Endothelial cell of umbilical vein (primary cell): ENCODE measurements at regions not wholly inside any gene's neighbourhood (a gene's known extent, or its start where the extent isn't known, plus 50 kb on each side); places are given as distances from the start of the nearest gene placed in this dataset.

Source experiments
- BruUV-seq: library from RNA; stranded (reverse); fragments of 400-500 nt; replicated peaks from 2 replicates; lab custom pipeline; 2021; lab: Mats Ljungman, UMichigan
- CTCF ChIA-PET: fragments of 300-600, 350-600 bp; sonication (Branson Sonifier 250); formaldehyde crosslinking; loops from one replicate; lab custom pipeline; 2021; ENCODE audit warnings: antibody characterized with exemption, inconsistent platforms; lab: Charles Lee
- POLR2A ChIA-PET: fragments of 300-600, 350-600 bp; sonication (Branson Sonifier 250); formaldehyde crosslinking; loops from one replicate; lab custom pipeline; 2021; ENCODE audit warnings: antibody characterized with exemption, inconsistent platforms; lab: Charles Lee
- DNase-seq: peaks from one replicate; pipeline ENCODE4 v3.0.0-alpha.2; 2011; ENCODE audit warnings: low read depth, low spot score
- FAIRE-seq: peaks from 2 replicates; lab custom pipeline; 2011; peaks lifted over from hg19 to GRCh38; lab: Jason Lieb, UNC
- H2AFZ ChIP-seq: 2 replicates; pipeline ENCODE4 v1.6.0; 2012; ENCODE audit warnings: low read depth, low read length, control low read depth, inconsistent platforms
- H3K27ac ChIP-seq: 2 replicates; pipeline ENCODE4 v1.5.1; 2011; ENCODE audit warnings: low read depth, mild to moderate bottlenecking, control low read depth, low read length, moderate library complexity; ENCODE audit not compliant: insufficient read depth
- H3K27me3 ChIP-seq, 2 experiments: 2 replicates each; pipeline versions ENCODE4 v1.6.0 to v1.6.1; 2011; ENCODE audit warnings: low read length in 2 of 2, mixed read lengths in 1 of 2; ENCODE audit not compliant: control insufficient read depth in 2 of 2, insufficient read depth in 2 of 2
- H3K36me3 ChIP-seq, 2 experiments: 2 replicates in 1 of 2; 3 replicates in 1 of 2; pipeline ENCODE4 v1.5.1; 2011; ENCODE audit warnings: low read length in 2 of 2, mild to moderate bottlenecking in 1 of 2, moderate library complexity in 1 of 2; ENCODE audit not compliant: control insufficient read depth in 2 of 2, insufficient read depth in 2 of 2; ENCODE audit errors: extremely low read depth in 1 of 2
- H3K4me1 ChIP-seq: 3 replicates; pipeline ENCODE4 v1.5.1; 2011; ENCODE audit warnings: mild to moderate bottlenecking, low read length; ENCODE audit not compliant: control insufficient read depth, insufficient read depth; ENCODE audit errors: extremely low read depth
- H3K4me2 ChIP-seq: 2 replicates; pipeline ENCODE4 v1.6.1; 2011; ENCODE audit warnings: low read length, control low read depth, mixed read lengths; ENCODE audit not compliant: insufficient read depth
- H3K4me3 ChIP-seq, 3 experiments: fragments of 200-600 bp in 1 of 3; sonication (generic), shearing (Covaris generic) in 1 of 3; replicated peaks in 1 of 3; 2 replicates each; pipeline ENCODE4 v1.5.1; 2011 to 2016; ENCODE audit warnings: control low read depth in 3 of 3, low read length in 3 of 3, mild to moderate bottlenecking in 2 of 3, inconsistent platforms in 1 of 3, low read depth in 1 of 3, moderate library complexity in 1 of 3; ENCODE audit not compliant: insufficient read depth in 1 of 3
- H3K79me2 ChIP-seq: 2 replicates; pipeline ENCODE4 v1.6.0; 2012; ENCODE audit warnings: low read length, inconsistent platforms; ENCODE audit not compliant: control insufficient read depth, insufficient read depth
- H3K9ac ChIP-seq: replicated peaks from 2 replicates; pipeline ENCODE3; 2011; ENCODE audit warnings: low read length, control low read depth; ENCODE audit not compliant: insufficient read depth; ENCODE audit errors: extremely low read depth
- H3K9me1 ChIP-seq: replicated peaks from 3 replicates; pipeline ENCODE4 v1.6.0; 2011; ENCODE audit warnings: mild to moderate bottlenecking, low read length; ENCODE audit not compliant: control insufficient read depth, insufficient read depth; ENCODE audit errors: extremely low read depth
- H3K9me3 ChIP-seq: replicated peaks from 2 replicates; pipeline ENCODE4 v1.5.1; 2012; ENCODE audit warnings: low read length, inconsistent platforms; ENCODE audit not compliant: control insufficient read depth, insufficient read depth
- H4K20me1 ChIP-seq: replicated peaks from 2 replicates; pipeline ENCODE3; 2011; ENCODE audit warnings: mild to moderate bottlenecking, low read length; ENCODE audit not compliant: control insufficient read depth, insufficient read depth; ENCODE audit errors: extremely low read depth
- CTCF ChIP-seq, 2 donors: IDR thresholded peaks; 1 replicate in 1 of 2; 2 replicates in 1 of 2; pipeline ENCODE4 v1.5.1; 2011; ENCODE audit warnings: low read length in 2 of 2, mild to moderate bottlenecking in 2 of 2, moderate library complexity in 2 of 2, control low read depth in 1 of 2, inconsistent platforms in 1 of 2, low read depth in 1 of 2; ENCODE audit not compliant: insufficient read depth in 1 of 2; ENCODE audit errors: extremely low read depth in 1 of 2
- EZH2 ChIP-seq: IDR thresholded peaks from 2 replicates; pipeline ENCODE4 v1.6.1; 2012; ENCODE audit warnings: borderline replicate concordance, low read depth, mild to moderate bottlenecking, moderate library complexity, low read length, inconsistent platforms; ENCODE audit not compliant: severe bottlenecking
- FOS ChIP-seq: IDR thresholded peaks from 2 replicates; pipeline ENCODE4 v1.6.1; 2011; ENCODE audit warnings: mild to moderate bottlenecking, low read length, moderate library complexity, borderline replicate concordance; ENCODE audit not compliant: insufficient read depth
- GATA2 ChIP-seq: IDR thresholded peaks from 2 replicates; pipeline ENCODE4 v1.7.0; 2011; ENCODE audit warnings: low read depth, mild to moderate bottlenecking, moderate library complexity, mixed read lengths, low read length; ENCODE audit not compliant: insufficient read length, insufficient read depth
- JUN ChIP-seq: IDR thresholded peaks from 2 replicates; pipeline ENCODE4 v1.6.1; 2011; ENCODE audit warnings: borderline replicate concordance, low read depth; ENCODE audit not compliant: insufficient read length, insufficient read depth
- MYC ChIP-seq: IDR thresholded peaks from one replicate; pipeline ENCODE4 v1.6.1; 2011; ENCODE audit warnings: mild to moderate bottlenecking, low read depth, low read length
- POLR2A ChIP-seq: IDR thresholded peaks from 2 replicates; pipeline ENCODE4 v1.6.1; 2012; ENCODE audit warnings: low read depth, mild to moderate bottlenecking, control low read depth, low read length
- POLR2AphosphoS5 ChIP-seq: IDR thresholded peaks from 2 replicates; pipeline ENCODE4 v1.6.1; 2012; ENCODE audit warnings: low read depth, mild to moderate bottlenecking, control low read depth, low read length, moderate library complexity; ENCODE audit not compliant: insufficient read depth
- dilution Hi-C: fragments of 300-500 bp; cut with MboI; formaldehyde crosslinking; loops from one replicate; pipeline ENCODE4 v1.15.0; 2019; ENCODE audit warnings: low sequenced_read_pairs; ENCODE audit not compliant: extremely low pct_ligation_motif_present
- intact Hi-C: fragments of 100-400 bp; cut with micrococcal nuclease; formaldehyde crosslinking; loops from one replicate; pipeline ENCODE4 v1.10.0; 2022
- TF ChIP-seq, protein P1 (sequence below): IDR thresholded peaks from 2 replicates; pipeline ENCODE4 v1.6.1; 2011; ENCODE audit not compliant: insufficient read depth, insufficient read length

GRCh38 chr15:95605098-95605497, 725.4 kb upstream of the NR2F2 start:
- H3K27ac ChIP-seq: no peak overlapping the region
- ChIA-PET POLR2A (no interaction called here), CTCF (no interaction called here)
- no peaks in the 10 kb centered on the region for H3K36me3 ChIP-seq
- DNase-seq (no peak), FAIRE-seq (no peak)
- no peak overlapping the region for H3K4me2 ChIP-seq
- dilution Hi-C loops (no loop called here), intact Hi-C loops (loop anchor here (2.0 to 5.0 kb wide), 4 partner anchors 77 to 722 kb away; no protein-coding TSS in a partner anchor)
- H3K4me1 ChIP-seq: peaks cover 33% of the 10 kb centered on the region
- H3K79me2 ChIP-seq: no peaks in the 10 kb centered on the region
- BruUV-seq: no TSS peak
- no peak overlapping the region for H3K9ac ChIP-seq
- H4K20me1 ChIP-seq: no peaks in the 10 kb centered on the region
- H3K9me3 ChIP-seq: no peaks in the 10 kb centered on the region
- no peaks in the 10 kb centered on the region for H3K9me1 ChIP-seq
- no peaks in the 10 kb centered on the region for H3K27me3 ChIP-seq
- H2AFZ ChIP-seq: no peak overlapping the region
- TF ChIP-seq FOS: no peak
- TF ChIP-seq MYC: no peak
- TF ChIP-seq GATA2: no peak
- no peak for TF ChIP-seq POLR2A
- TF ChIP-seq CTCF (IDR thresholded peaks at IDR 0.05; ENCODE audit: extremely low read depth in 1 of 2, insufficient read depth in 1 of 2, low read depth in 1 of 2, low read length in 2 of 2): no peak
- TF ChIP-seq EZH2: no peak
- TF ChIP-seq JUN: no peak
- no peak for TF ChIP-seq POLR2AphosphoS5
- TF ChIP-seq, protein P1, sequence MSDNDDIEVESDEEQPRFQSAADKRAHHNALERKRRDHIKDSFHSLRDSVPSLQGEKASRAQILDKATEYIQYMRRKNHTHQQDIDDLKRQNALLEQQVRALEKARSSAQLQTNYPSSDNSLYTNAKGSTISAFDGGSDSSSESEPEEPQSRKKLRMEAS: no peak
- H3K4me3 ChIP-seq: no peak overlapping the region
